H1 (cell line): ENCODE measurements at regions not wholly inside any gene's neighbourhood (a gene's known extent, or its start where the extent isn't known, plus 50 kb on each side); places are given as distances from the start of the nearest gene placed in this dataset.

ENCODE experiments used
- CTCF ChIA-PET: fragments of 300-600 bp; sonication (Branson Sonifier 250); formaldehyde crosslinking; loops from one replicate; lab custom pipeline; 2021; ENCODE audit not compliant: partially characterized antibody; lab: Charles Lee
- POLR2A ChIA-PET: fragments of 300-600 bp; sonication (Branson Sonifier 250); formaldehyde crosslinking; loops from one replicate; lab custom pipeline; 2021; ENCODE audit warnings: inconsistent platforms; ENCODE audit not compliant: partially characterized antibody; lab: Charles Lee
- DNase-seq, 2 experiments: peaks; one replicate each; pipeline versions ENCODE4 v3.0.0 to v3.0.0-alpha.2; 2010 to 2022; ENCODE audit warnings: low spot score in 2 of 2, low read depth in 1 of 2, mixed read lengths in 1 of 2
- FAIRE-seq: peaks from 2 replicates; lab custom pipeline; 2011; peaks lifted over from hg19 to GRCh38; lab: Jason Lieb, UNC
- H2AFZ ChIP-seq: 2 replicates; pipeline ENCODE4 v1.8.1; 2012; ENCODE audit warnings: low read length, inconsistent platforms
- H2AK5ac ChIP-seq: 2 replicates; pipeline ENCODE4 v1.6.1; 2013; ENCODE audit warnings: low read depth, low read length
- H2BK120ac ChIP-seq: replicated peaks from 2 replicates; pipeline ENCODE3; 2013; ENCODE audit warnings: low read depth, low read length, inconsistent platforms
- H2BK12ac ChIP-seq: 2 replicates; pipeline ENCODE4 v1.6.1; 2013; ENCODE audit warnings: low read depth, low read length
- H2BK15ac ChIP-seq: 2 replicates; pipeline ENCODE4 v1.6.1; 2013; ENCODE audit warnings: low read length
- H2BK20ac ChIP-seq: 2 replicates; pipeline ENCODE4 v1.6.1; 2013; ENCODE audit warnings: low read length
- H2BK5ac ChIP-seq: 2 replicates; pipeline ENCODE4 v1.6.1; 2013; ENCODE audit warnings: low read depth, low read length
- H3K14ac ChIP-seq: 2 replicates; pipeline ENCODE4 v1.6.1; 2013; ENCODE audit warnings: inconsistent platforms; ENCODE audit not compliant: insufficient read length
- H3K18ac ChIP-seq: 2 replicates; pipeline ENCODE4 v1.6.1; 2013; ENCODE audit warnings: low read length; ENCODE audit errors: extremely low read depth
- H3K23ac ChIP-seq: 2 replicates; pipeline ENCODE4 v1.6.1; 2013; ENCODE audit warnings: inconsistent platforms; ENCODE audit not compliant: insufficient read length
- H3K23me2 ChIP-seq: 2 replicates; pipeline ENCODE4 v1.6.1; 2013; ENCODE audit warnings: low read depth, low read length
- H3K27ac ChIP-seq: 2 replicates; pipeline ENCODE4 v1.6.1; 2011; ENCODE audit warnings: low read depth, low read length, inconsistent platforms
- H3K27me3 ChIP-seq, 4 experiments: replicated peaks in 1 of 4; 1 replicate in 1 of 4; 2 replicates in 3 of 4; pipeline versions ENCODE4 v1.6.1 to v1.8.1; 2011 to 2013; ENCODE audit warnings: low read length in 3 of 4, mild to moderate bottlenecking in 3 of 4, inconsistent platforms in 2 of 4, mixed read lengths in 2 of 4, moderate library complexity in 1 of 4; ENCODE audit not compliant: control insufficient read depth in 3 of 4, insufficient read depth in 3 of 4; ENCODE audit errors: extremely low read depth in 1 of 4
- H3K36me3 ChIP-seq, 4 experiments: 2 replicates each; pipeline versions ENCODE4 v1.6.1 to v1.8.1; 2011 to 2013; ENCODE audit warnings: mild to moderate bottlenecking in 4 of 4, low read length in 3 of 4, moderate library complexity in 2 of 4, control low read depth in 1 of 4, inconsistent platforms in 1 of 4; ENCODE audit not compliant: insufficient read depth in 4 of 4, control insufficient read depth in 2 of 4
- H3K4ac ChIP-seq: replicated peaks from 2 replicates; pipeline ENCODE3; 2013; ENCODE audit warnings: low read length, low read depth, mixed read lengths, inconsistent platforms; ENCODE audit not compliant: insufficient read length
- H3K4me1 ChIP-seq, 4 experiments: replicated peaks in 1 of 4; 1 replicate in 1 of 4; 2 replicates in 3 of 4; pipeline versions ENCODE4 v1.6.1 to v1.8.1; 2011 to 2013; ENCODE audit warnings: low read length in 3 of 4, inconsistent platforms in 2 of 4, mixed read lengths in 1 of 4; ENCODE audit not compliant: insufficient read depth in 4 of 4, control insufficient read depth in 3 of 4
- H3K4me2 ChIP-seq, 2 experiments: 2 replicates each; pipeline versions ENCODE4 v1.6.1 to v1.8.1; 2011 to 2013; ENCODE audit warnings: low read depth in 2 of 2, low read length in 2 of 2, control low read depth in 1 of 2, inconsistent platforms in 1 of 2, mild to moderate bottlenecking in 1 of 2; ENCODE audit not compliant: insufficient read depth in 1 of 2
- H3K4me3 ChIP-seq, 4 experiments: fragments of 200-600, 300-600 bp in 1 of 4; sonication (generic), shearing (Covaris generic), sonication (Bioruptor Twin) in 1 of 4; 2 replicates each; pipeline versions ENCODE4 v1.5.1 to v1.8.1; 2011 to 2016; ENCODE audit warnings: low read length in 4 of 4, low read depth in 3 of 4, control low read depth in 2 of 4, inconsistent platforms in 2 of 4, mild to moderate bottlenecking in 2 of 4, mixed read lengths in 1 of 4, moderate library complexity in 1 of 4; ENCODE audit not compliant: insufficient read depth in 2 of 4; ENCODE audit errors: extremely low read depth in 1 of 4
- H3K56ac ChIP-seq: replicated peaks from 2 replicates; pipeline ENCODE3; 2013; ENCODE audit warnings: low read depth, mild to moderate bottlenecking, mixed read lengths, low read length, inconsistent platforms; ENCODE audit not compliant: insufficient read length
- H3K79me1 ChIP-seq: 2 replicates; pipeline ENCODE4 v1.6.1; 2013; ENCODE audit warnings: low read depth, low read length, control low read depth
- H3K79me2 ChIP-seq, 2 experiments: 2 replicates each; pipeline versions ENCODE4 v1.6.1 to v1.8.1; 2012 to 2013; ENCODE audit warnings: low read length in 2 of 2, mild to moderate bottlenecking in 2 of 2, inconsistent platforms in 1 of 2; ENCODE audit not compliant: insufficient read depth in 2 of 2, control insufficient read depth in 1 of 2
- H3K9ac ChIP-seq, 4 experiments: replicated peaks in 1 of 4; 1 replicate in 1 of 4; 2 replicates in 3 of 4; pipeline versions ENCODE4 v1.6.1 to v1.8.1; 2011 to 2013; ENCODE audit warnings: low read depth in 3 of 4, low read length in 3 of 4, control low read depth in 2 of 4, mild to moderate bottlenecking in 2 of 4, moderate library complexity in 2 of 4, inconsistent platforms in 1 of 4; ENCODE audit errors: extremely low read depth in 1 of 4
- H3K9me3 ChIP-seq, 2 experiments: 2 replicates each; pipeline versions ENCODE4 v1.6.1 to v1.8.1; 2012 to 2013; ENCODE audit warnings: mild to moderate bottlenecking in 2 of 2, moderate library complexity in 2 of 2, control low read depth in 1 of 2, inconsistent platforms in 1 of 2, low read depth in 1 of 2, low read length in 1 of 2, mixed read lengths in 1 of 2; ENCODE audit not compliant: insufficient read depth in 2 of 2
- H4K20me1 ChIP-seq, 2 experiments: replicated peaks in 1 of 2; 2 replicates each; pipeline versions ENCODE3 to v1.8.1; 2011 to 2013; ENCODE audit warnings: inconsistent platforms in 2 of 2, low read length in 2 of 2, mild to moderate bottlenecking in 1 of 2; ENCODE audit not compliant: insufficient read depth in 2 of 2, control insufficient read depth in 1 of 2
- H4K5ac ChIP-seq: 2 replicates; pipeline ENCODE4 v1.6.1; 2013; ENCODE audit warnings: low read length, low read depth, mixed read lengths, inconsistent platforms; ENCODE audit not compliant: insufficient read length
- H4K8ac ChIP-seq: 2 replicates; pipeline ENCODE4 v1.8.0; 2013; ENCODE audit warnings: mild to moderate bottlenecking, moderate library complexity, low read length, inconsistent platforms; ENCODE audit not compliant: insufficient read depth; ENCODE audit errors: extremely low read depth
- H4K91ac ChIP-seq: replicated peaks from 2 replicates; pipeline ENCODE3; 2013; ENCODE audit warnings: low read length, mixed read lengths, inconsistent platforms; ENCODE audit not compliant: insufficient read length
- BACH1 ChIP-seq: IDR thresholded peaks from 2 replicates; pipeline ENCODE4 v1.6.1; 2012; ENCODE audit warnings: low read length, improper control_type of control experiment
- CTBP2 ChIP-seq: IDR thresholded peaks from 2 replicates; pipeline ENCODE4 v1.7.0; 2011; ENCODE audit warnings: borderline replicate concordance, mild to moderate bottlenecking, moderate library complexity, mixed read lengths, low read length; ENCODE audit not compliant: insufficient read depth, insufficient read length
- EGR1 ChIP-seq: IDR thresholded peaks from 2 replicates; pipeline ENCODE4 v1.6.1; 2011; ENCODE audit warnings: low read depth, low read length, borderline replicate concordance
- JUND ChIP-seq: IDR thresholded peaks from 2 replicates; pipeline ENCODE4 v1.6.1; 2011; ENCODE audit warnings: mild to moderate bottlenecking, improper control_type of control experiment, low read length
- PHF8 ChIP-seq: fragments of 200-600 bp; sonication (generic); conservative IDR thresholded peaks from 2 replicates; pipeline ENCODE4 v1.7.1; 2012; ENCODE audit warnings: low read depth, mild to moderate bottlenecking, inconsistent platforms, low read length, moderate library complexity
- POLR2AphosphoS5 ChIP-seq: IDR thresholded peaks from 2 replicates; pipeline ENCODE4 v1.6.1; 2011; ENCODE audit warnings: low read depth, low read length
- POU5F1 ChIP-seq: IDR thresholded peaks from 2 replicates; pipeline ENCODE4 v1.6.1; 2011; ENCODE audit warnings: low read depth, mild to moderate bottlenecking, low read length, moderate library complexity
- SP4 ChIP-seq: IDR thresholded peaks from 2 replicates; pipeline ENCODE4 v1.6.1; 2012; ENCODE audit warnings: low read length, inconsistent platforms
- TCF12 ChIP-seq: IDR thresholded peaks from 2 replicates; pipeline ENCODE4 v1.6.1; 2011; ENCODE audit warnings: low read depth, mild to moderate bottlenecking, low read length
- USF2 ChIP-seq: IDR thresholded peaks from 2 replicates; pipeline ENCODE4 v1.6.1; 2011; ENCODE audit warnings: low read length, improper control_type of control experiment
- WGBS, 2 experiments: shearing (Covaris generic) in 1 of 2; methylation state at CpG; one replicate each; pipeline versions ENCODE4 v1.1.6 to v1.1.7; 2013 to 2015; ENCODE audit warnings: low lambda C conversion rate in 2 of 2, mixed read lengths in 2 of 2, inconsistent platforms in 1 of 2, low coverage in 1 of 2, missing lambda C conversion rate in 1 of 2; ENCODE audit not compliant: insufficient replicate concordance in 2 of 2, insufficient coverage in 1 of 2, insufficient read length in 1 of 2; ENCODE audit errors: extremely low coverage in 1 of 2, missing lambda C conversion rate in 1 of 2; 5-methylcytosine and 5-hydroxymethylcytosine counted together

GRCh38 chr9:1954238-1954637, 60.9 kb upstream of the SMARCA2 start:
- Histone ChIP-seq H2BK15ac (no peak overlapping the region), H3K4me1 (peaks cover 0 to 12% (median 7%) of the 10 kb centered on the region in 4 experiments; a peak in 5 of 7 replicates), H3K27me3 (no peaks in the 10 kb centered on the region), H3K23me2 (no peaks in the 10 kb centered on the region; the same call in 1 of the 2 replicates), H2BK20ac (no peak overlapping the region), H2AFZ (no peak overlapping the region), H3K4ac (no peak overlapping the region), H3K9me3 (no peaks in the 10 kb centered on the region), H3K56ac (no peak overlapping the region), H4K20me1 (no peaks in the 10 kb centered on the region), H3K27ac (no peak overlapping the region), H3K14ac (no peak overlapping the region), H2AK5ac (no peak overlapping the region), H3K23ac (no peak overlapping the region), H3K18ac (no peak overlapping the region), H2BK5ac (no peak overlapping the region), H3K79me2 (no peaks in the 10 kb centered on the region), H3K79me1 (no peaks in the 10 kb centered on the region), H4K91ac (no peak overlapping the region), H3K4me2 (no peak overlapping the region), H3K9ac (no peak overlapping the region), H2BK12ac (no peak overlapping the region), H3K36me3 (no peaks in the 10 kb centered on the region), H2BK120ac (no peak overlapping the region), H3K4me3 (no peak overlapping the region), H4K5ac (no peak overlapping the region), H4K8ac (no peak overlapping the region)
- CTCF ChIA-PET, result no interaction called here
- no peak for FAIRE-seq
- WGBS, 2 experiments, result 86% methylated on average over 2 of the region's 2 CpGs; no CpG with 5 or more reads in 1 of the 2 experiments
- POLR2A ChIA-PET, result no interaction called here
- DNase-seq, result no peak
- TF ChIP-seq USF2 (no peak), POU5F1 (no peak), JUND (no peak), TCF12 (no peak), POLR2AphosphoS5 (no peak), CTBP2 (no peak), SP4 (no peak), BACH1 (no peak), EGR1 (no peak), PHF8 (no peak)
